IMR-90 (cell line): ENCODE measurements at regions not wholly inside any gene's neighbourhood (a gene's known extent, or its start where the extent isn't known, plus 50 kb on each side); places are given as distances from the start of the nearest gene placed in this dataset.

ENCODE experiments used
- ATAC-seq: fragments of 200-7000 bp; cut with Tn5 transposase; 2 replicates; pipeline ENCODE4 v1.9.1; 2020; ENCODE audit warnings: low read depth, mild to moderate bottlenecking, moderate library complexity
- BruUV-seq: library from RNA; stranded (reverse); fragments of 400-500 nt; replicated peaks from 2 replicates; lab custom pipeline; 2021; lab: Mats Ljungman, UMichigan
- CTCF ChIA-PET: fragments of 300-600 bp; formaldehyde crosslinking; extraction: SDS; loops from one replicate; lab custom pipeline; 2021; ENCODE audit warnings: antibody characterized with exemption; lab: Yijun Ruan, JAX
- POLR2A ChIA-PET: fragments of 300-600 bp; sonication (Branson Sonifier 250); formaldehyde crosslinking; loops from one replicate; lab custom pipeline; 2022; ENCODE audit warnings: antibody characterized with exemption; ENCODE audit not compliant: unreplicated experiment; lab: Charles Lee
- DNase-seq: peaks from one replicate; pipeline ENCODE4 v3.0.0; 2013
- H2AFZ ChIP-seq: replicated peaks from 2 replicates; pipeline ENCODE3; 2013; ENCODE audit warnings: low read length, mild to moderate bottlenecking; ENCODE audit not compliant: poor library complexity
- H2AK5ac ChIP-seq: 2 replicates; pipeline ENCODE4 v1.6.1; 2013; ENCODE audit warnings: low read depth, low read length, inconsistent platforms
- H2AK9ac ChIP-seq: replicated peaks from 2 replicates; pipeline ENCODE3; 2013; ENCODE audit warnings: mild to moderate bottlenecking, low read depth, low read length, moderate library complexity; ENCODE audit not compliant: poor library complexity
- H2BK120ac ChIP-seq: 2 replicates; pipeline ENCODE4 v1.6.1; 2013; ENCODE audit warnings: low read depth, low read length, inconsistent platforms
- H2BK15ac ChIP-seq: 3 replicates; pipeline ENCODE4 v1.6.1; 2013; ENCODE audit warnings: low read depth, low read length, inconsistent platforms
- H2BK20ac ChIP-seq: 2 replicates; pipeline ENCODE4 v1.6.1; 2013; ENCODE audit warnings: low read depth, mild to moderate bottlenecking, inconsistent platforms, low read length, moderate library complexity
- H2BK5ac ChIP-seq: 2 replicates; pipeline ENCODE4 v1.6.1; 2013; ENCODE audit warnings: mild to moderate bottlenecking, low read depth, low read length, inconsistent platforms; ENCODE audit not compliant: poor library complexity, severe bottlenecking
- H3K14ac ChIP-seq: replicated peaks from 2 replicates; pipeline ENCODE4 v1.6.1; 2013; ENCODE audit warnings: low read depth, low read length, inconsistent platforms
- H3K18ac ChIP-seq: 2 replicates; pipeline ENCODE4 v1.6.1; 2013; ENCODE audit warnings: low read depth, low read length, control low read depth
- H3K23ac ChIP-seq: 2 replicates; pipeline ENCODE4 v1.6.1; 2013; ENCODE audit warnings: low read depth, low read length, inconsistent platforms
- H3K27ac ChIP-seq: 2 replicates; pipeline ENCODE4 v1.5.1; 2013; ENCODE audit warnings: mild to moderate bottlenecking, control low read depth, low read length; ENCODE audit not compliant: insufficient read depth
- H3K27me3 ChIP-seq: 2 replicates; pipeline ENCODE4 v1.6.1; 2013; ENCODE audit warnings: low read length; ENCODE audit not compliant: control insufficient read depth, insufficient read depth
- H3K36me3 ChIP-seq: 2 replicates; pipeline ENCODE4 v1.6.1; 2013; ENCODE audit warnings: low read length, mixed read lengths; ENCODE audit not compliant: control insufficient read depth, insufficient read depth
- H3K4ac ChIP-seq: 2 replicates; pipeline ENCODE4 v1.6.1; 2013; ENCODE audit warnings: low read depth, low read length, inconsistent platforms
- H3K4me1 ChIP-seq: 2 replicates; pipeline ENCODE4 v1.6.1; 2013; ENCODE audit warnings: low read length, mixed read lengths; ENCODE audit not compliant: control insufficient read depth, insufficient read depth
- H3K4me2 ChIP-seq: 2 replicates; pipeline ENCODE4 v1.6.1; 2013; ENCODE audit warnings: low read depth, mild to moderate bottlenecking, control low read depth, low read length, moderate library complexity
- H3K4me3 ChIP-seq: 2 replicates; pipeline ENCODE4 v1.5.1; 2013; ENCODE audit warnings: low read depth, mild to moderate bottlenecking, control low read depth, low read length, moderate library complexity; ENCODE audit not compliant: insufficient read depth
- H3K56ac ChIP-seq: 2 replicates; pipeline ENCODE4 v1.6.1; 2013; ENCODE audit warnings: low read length, inconsistent platforms; ENCODE audit not compliant: insufficient read depth; ENCODE audit errors: extremely low read depth
- H3K79me1 ChIP-seq, 2 experiments: 2 replicates each; pipeline ENCODE4 v1.6.1; 2013; ENCODE audit warnings: low read length in 2 of 2, inconsistent platforms in 1 of 2, low read depth in 1 of 2
- H3K9ac ChIP-seq: 2 replicates; pipeline ENCODE4 v1.6.1; 2013; ENCODE audit warnings: low read depth, low read length, control low read depth
- H3K9me1 ChIP-seq: 2 replicates; pipeline ENCODE4 v1.6.1; 2013; ENCODE audit warnings: low read length, inconsistent platforms; ENCODE audit not compliant: insufficient read depth
- H3K9me3 ChIP-seq: 2 replicates; pipeline ENCODE4 v1.6.1; 2013; ENCODE audit warnings: low read length; ENCODE audit not compliant: control insufficient read depth, insufficient read depth
- H4K20me1 ChIP-seq: 2 replicates; pipeline ENCODE4 v1.6.1; 2013; ENCODE audit warnings: low read length, inconsistent platforms; ENCODE audit not compliant: insufficient read depth
- H4K5ac ChIP-seq: 2 replicates; pipeline ENCODE4 v1.6.1; 2013; ENCODE audit warnings: mild to moderate bottlenecking, low read depth, low read length, control low read depth
- H4K8ac ChIP-seq, 2 experiments: 2 replicates each; pipeline ENCODE4 v1.6.1; 2013; ENCODE audit warnings: low read depth in 2 of 2, low read length in 2 of 2, control low read depth in 1 of 2, inconsistent platforms in 1 of 2
- H4K91ac ChIP-seq: 2 replicates; pipeline ENCODE4 v1.6.1; 2013; ENCODE audit warnings: low read depth, low read length, inconsistent platforms; ENCODE audit not compliant: insufficient read depth
- BHLHE40 ChIP-seq: fragments of 150-350 bp; IDR thresholded peaks from 2 replicates; pipeline ENCODE4 v1.6.1; 2016; ENCODE audit warnings: mild to moderate bottlenecking, low read depth, low read length
- CEBPB ChIP-seq: IDR thresholded peaks from 2 replicates; pipeline ENCODE4 v1.6.1; 2012; ENCODE audit warnings: low read depth, low read length, improper control_type of control experiment
- CHD1 ChIP-seq: IDR thresholded peaks from 2 replicates; pipeline ENCODE4 v1.6.1; 2012; ENCODE audit warnings: low read depth, low read length, improper control_type of control experiment
- FOS ChIP-seq: fragments of 150-350 bp; IDR thresholded peaks from 2 replicates; pipeline ENCODE4 v1.6.1; 2016; ENCODE audit warnings: low read depth, low read length
- MAFK ChIP-seq: IDR thresholded peaks from 2 replicates; pipeline ENCODE4 v1.6.1; 2012; ENCODE audit warnings: low read depth, low read length, improper control_type of control experiment
- MAZ ChIP-seq: IDR thresholded peaks from 2 replicates; pipeline ENCODE4 v1.6.1; 2012; ENCODE audit warnings: low read depth, mild to moderate bottlenecking, low read length, improper control_type of control experiment, moderate library complexity, borderline replicate concordance
- MXI1 ChIP-seq: IDR thresholded peaks from 2 replicates; pipeline ENCODE4 v1.6.1; 2012; ENCODE audit warnings: low read depth, mild to moderate bottlenecking, low read length, moderate library complexity, borderline replicate concordance
- NFE2L2 ChIP-seq: fragments of 150-350 bp; IDR thresholded peaks from 2 replicates; pipeline ENCODE4 v1.6.1; 2016; ENCODE audit warnings: low read depth, mild to moderate bottlenecking, low read length
- POLR2A ChIP-seq: IDR thresholded peaks from 2 replicates; pipeline ENCODE4 v1.6.1; 2012; ENCODE audit warnings: mild to moderate bottlenecking, low read depth, low read length
- RAD21 ChIP-seq: IDR thresholded peaks from 2 replicates; pipeline ENCODE4 v1.6.1; 2012; ENCODE audit warnings: low read length, improper control_type of control experiment
- RCOR1 ChIP-seq: IDR thresholded peaks from 2 replicates; pipeline ENCODE4 v1.6.1; 2012; ENCODE audit warnings: mild to moderate bottlenecking, low read length, improper control_type of control experiment; ENCODE audit not compliant: insufficient replicate concordance
- RFX5 ChIP-seq: IDR thresholded peaks from 2 replicates; pipeline ENCODE4 v1.8.0; 2012; ENCODE audit warnings: low read depth, mild to moderate bottlenecking, low read length, moderate library complexity
- SMC3 ChIP-seq: fragments of 150-350 bp; IDR thresholded peaks from 2 replicates; pipeline ENCODE4 v1.6.1; 2016; ENCODE audit warnings: low read depth, mild to moderate bottlenecking, antibody characterized with exemption, low read length, moderate library complexity
- WGBS, 2 experiments: methylation state at CpG; one replicate each; pipeline versions ENCODE4 v1.1.5 to v1.1.7; 2013; ENCODE audit warnings: missing lambda C conversion rate in 2 of 2; ENCODE audit not compliant: insufficient read length in 1 of 2; ENCODE audit errors: extremely low coverage in 2 of 2; 5-methylcytosine and 5-hydroxymethylcytosine counted together
- dilution Hi-C: fragments of 300-500 bp; cut with HindIII; formaldehyde crosslinking; loops from one replicate; pipeline ENCODE4 v1.14.3; 2018; ENCODE audit warnings: low sequenced_read_pairs; ENCODE audit not compliant: unreplicated experiment
- in situ Hi-C: fragments of 300-500 bp; cut with MboI; formaldehyde crosslinking; loops from 3 replicates; pipeline ENCODE4 v1.14.3; 2019; ENCODE audit warnings: low sequenced_read_pairs, inconsistent platforms, mixed read lengths
- intact Hi-C: fragments of 100-400 bp; cut with micrococcal nuclease; formaldehyde crosslinking; loops from 2 replicates; pipeline ENCODE4 v1.10.0; 2022
- TF ChIP-seq, protein P1 (sequence below): fragments of 150-350 bp; IDR thresholded peaks from 2 replicates; pipeline ENCODE4 v1.6.1; 2017; ENCODE audit warnings: mild to moderate bottlenecking, antibody characterized with exemption, low read length, low read depth
- TF ChIP-seq, protein P2 (sequence below): fragments of 150-350 bp; IDR thresholded peaks from 2 replicates; pipeline ENCODE4 v1.6.1; 2016; ENCODE audit warnings: low read depth, mild to moderate bottlenecking, low read length, moderate library complexity, borderline replicate concordance
- TF ChIP-seq, protein P3 (sequence below): conservative IDR thresholded peaks from 2 replicates; pipeline ENCODE4 v1.5.1; 2012; ENCODE audit warnings: mild to moderate bottlenecking, low read depth, low read length, improper control_type of control experiment

DNA sequence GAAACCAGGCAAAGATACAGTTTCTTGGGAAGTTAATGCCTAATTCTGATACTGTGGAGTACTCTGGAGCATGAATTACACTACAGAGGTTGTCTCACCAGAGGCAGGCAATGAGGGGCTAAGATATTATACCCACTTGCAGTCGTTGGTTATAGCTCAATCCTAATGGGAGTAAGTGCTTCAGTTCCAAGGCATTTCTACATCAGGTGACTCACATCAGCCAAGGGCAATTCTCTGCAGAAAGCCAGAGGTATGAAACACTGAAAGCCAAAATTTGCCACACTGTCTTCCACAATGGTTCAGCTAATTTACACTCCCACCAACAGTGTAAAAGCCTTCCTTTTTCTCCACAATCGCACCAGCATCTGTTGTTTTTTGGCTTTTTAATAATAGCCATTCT lies 174.0 kb upstream of the IL15 start:
- Histone ChIP-seq H2AK5ac (no peak overlapping the region), H3K4me1 (peaks cover 2% of the 10 kb centered on the region; the same call in 1 of the 2 replicates), H2AK9ac (no peak overlapping the region), H3K27me3 (no peaks in the 10 kb centered on the region), H3K56ac (no peak overlapping the region), H3K79me1 (no peaks in the 10 kb centered on the region; a peak in 1 of 4 replicates), H3K9me3 (no peaks in the 10 kb centered on the region), H3K23ac (no peak overlapping the region), H2BK120ac (no peak overlapping the region), H4K5ac (no peak overlapping the region), H3K27ac (no peak overlapping the region), H3K4me2 (no peak overlapping the region), H2BK5ac (no peak overlapping the region), H3K4me3 (no peak overlapping the region), H3K9me1 (no peaks in the 10 kb centered on the region), H4K8ac (no peak overlapping the region), H2AFZ (no peak overlapping the region), H3K14ac (no peak overlapping the region), H4K20me1 (no peaks in the 10 kb centered on the region), H3K9ac (no peak overlapping the region), H3K36me3 (no peaks in the 10 kb centered on the region), H2BK15ac (no peak overlapping the region), H3K4ac (no peak overlapping the region), H2BK20ac (no peak overlapping the region), H4K91ac (no peak overlapping the region), H3K18ac (no peak overlapping the region)
- ChIA-PET CTCF (no interaction called here), POLR2A (no interaction called here)
- in situ Hi-C loops, result no loop called here
- DNase-seq (peak; percentile 21), ATAC-seq (peak; percentile 44; the same call in 1 of the 2 replicates)
- dilution Hi-C loops, result no loop called here
- TF ChIP-seq, protein P1, sequence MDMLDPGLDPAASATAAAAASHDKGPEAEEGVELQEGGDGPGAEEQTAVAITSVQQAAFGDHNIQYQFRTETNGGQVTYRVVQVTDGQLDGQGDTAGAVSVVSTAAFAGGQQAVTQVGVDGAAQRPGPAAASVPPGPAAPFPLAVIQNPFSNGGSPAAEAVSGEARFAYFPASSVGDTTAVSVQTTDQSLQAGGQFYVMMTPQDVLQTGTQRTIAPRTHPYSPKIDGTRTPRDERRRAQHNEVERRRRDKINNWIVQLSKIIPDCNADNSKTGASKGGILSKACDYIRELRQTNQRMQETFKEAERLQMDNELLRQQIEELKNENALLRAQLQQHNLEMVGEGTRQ, result no peak
- no peak for TF ChIP-seq SMC3
- TF ChIP-seq, protein P2, sequence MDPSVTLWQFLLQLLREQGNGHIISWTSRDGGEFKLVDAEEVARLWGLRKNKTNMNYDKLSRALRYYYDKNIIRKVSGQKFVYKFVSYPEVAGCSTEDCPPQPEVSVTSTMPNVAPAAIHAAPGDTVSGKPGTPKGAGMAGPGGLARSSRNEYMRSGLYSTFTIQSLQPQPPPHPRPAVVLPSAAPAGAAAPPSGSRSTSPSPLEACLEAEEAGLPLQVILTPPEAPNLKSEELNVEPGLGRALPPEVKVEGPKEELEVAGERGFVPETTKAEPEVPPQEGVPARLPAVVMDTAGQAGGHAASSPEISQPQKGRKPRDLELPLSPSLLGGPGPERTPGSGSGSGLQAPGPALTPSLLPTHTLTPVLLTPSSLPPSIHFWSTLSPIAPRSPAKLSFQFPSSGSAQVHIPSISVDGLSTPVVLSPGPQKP, result no peak
- TF ChIP-seq BHLHE40, result no peak
- no peak for TF ChIP-seq POLR2A
- TF ChIP-seq FOS, result no peak
- TF ChIP-seq RCOR1, result no peak
- no peak for TF ChIP-seq MAFK
- no peak for TF ChIP-seq CEBPB
- no peak for TF ChIP-seq MXI1
- no peak for TF ChIP-seq CHD1
- TF ChIP-seq, protein P3, sequence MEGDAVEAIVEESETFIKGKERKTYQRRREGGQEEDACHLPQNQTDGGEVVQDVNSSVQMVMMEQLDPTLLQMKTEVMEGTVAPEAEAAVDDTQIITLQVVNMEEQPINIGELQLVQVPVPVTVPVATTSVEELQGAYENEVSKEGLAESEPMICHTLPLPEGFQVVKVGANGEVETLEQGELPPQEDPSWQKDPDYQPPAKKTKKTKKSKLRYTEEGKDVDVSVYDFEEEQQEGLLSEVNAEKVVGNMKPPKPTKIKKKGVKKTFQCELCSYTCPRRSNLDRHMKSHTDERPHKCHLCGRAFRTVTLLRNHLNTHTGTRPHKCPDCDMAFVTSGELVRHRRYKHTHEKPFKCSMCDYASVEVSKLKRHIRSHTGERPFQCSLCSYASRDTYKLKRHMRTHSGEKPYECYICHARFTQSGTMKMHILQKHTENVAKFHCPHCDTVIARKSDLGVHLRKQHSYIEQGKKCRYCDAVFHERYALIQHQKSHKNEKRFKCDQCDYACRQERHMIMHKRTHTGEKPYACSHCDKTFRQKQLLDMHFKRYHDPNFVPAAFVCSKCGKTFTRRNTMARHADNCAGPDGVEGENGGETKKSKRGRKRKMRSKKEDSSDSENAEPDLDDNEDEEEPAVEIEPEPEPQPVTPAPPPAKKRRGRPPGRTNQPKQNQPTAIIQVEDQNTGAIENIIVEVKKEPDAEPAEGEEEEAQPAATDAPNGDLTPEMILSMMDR, result no peak
- TF ChIP-seq RFX5, result no peak
- TF ChIP-seq RAD21, result no peak
- TF ChIP-seq NFE2L2, result no peak
- TF ChIP-seq MAZ, result no peak
- intact Hi-C loops, result no loop called here
- no TSS peak for BruUV-seq
- 67% methylated on average over 1 of the region's 2 CpGs; no CpG with 5 or more reads in 1 of the 2 experiments for WGBS, 2 experiments
